ENCODE measurements at regions not wholly inside any gene's neighbourhood (a gene's known extent, or its start where the extent isn't known, plus 50 kb on each side); places are given as distances from the start of the nearest gene placed in this dataset.

DNA sequence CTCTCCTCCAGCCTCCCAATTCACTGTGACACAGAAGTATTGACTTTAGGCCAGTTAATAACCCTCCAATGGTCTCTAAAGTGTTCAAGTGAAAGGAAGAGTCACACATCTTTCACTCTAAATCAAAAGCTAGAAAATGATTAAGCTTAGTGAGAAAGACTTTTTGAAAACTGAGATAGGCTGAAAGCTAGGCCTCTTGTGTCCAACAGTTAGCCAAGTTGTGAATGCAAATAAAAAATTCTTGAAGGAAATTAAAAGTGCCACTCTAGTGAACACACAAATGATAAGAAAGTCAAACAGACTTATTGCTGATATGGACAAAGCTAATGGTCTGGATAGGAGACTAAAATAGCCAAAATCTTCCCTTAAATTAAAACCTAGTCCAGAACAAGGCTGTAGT is 687.2 kb downstream of the TRIML1 start:
- DNase-seq = no peak
- TF ChIP-seq POLR2A (IDR thresholded peaks at IDR 0.05) = no peak
- TF ChIP-seq CTCF (IDR thresholded peaks at IDR 0.05) = no peak

GRCh38 chr4:188839704-188840103 is 700.5 kb downstream of the TRIML1 start:
- Histone ChIP-seq H3K27ac (no peak overlapping the region), H3K27me3 (no peaks in the 10 kb centered on the region), H3K36me3 (no peaks in the 10 kb centered on the region), H3K9me3 (no peaks in the 10 kb centered on the region), H3K4me1 (no peaks in the 10 kb centered on the region), H3K4me3 (replicated peaks in 1 of 3) (no peak overlapping the region)
- no peak for TF ChIP-seq POLR2A (IDR thresholded peaks at IDR 0.05)
- no peak for TF ChIP-seq CTCF (IDR thresholded peaks at IDR 0.05)
- no peak for DNase-seq
- intact Hi-C loops (cut with DNase I) = no loop called here
- 86 to 90% methylated on average over 1 of the region's 1 CpG for WGBS, 2 donors

More for the DNA sequence above, 687.2 kb downstream of the TRIML1 start:
- no peaks in the 10 kb centered on the region for H3K4me1 ChIP-seq
- no peaks in the 10 kb centered on the region for H3K9me3 ChIP-seq
- H3K36me3 ChIP-seq = no peaks in the 10 kb centered on the region
- intact Hi-C loops (cut with DNase I) = no loop called here
- no peaks in the 10 kb centered on the region for H3K27me3 ChIP-seq
- H3K27ac ChIP-seq = no peak overlapping the region
- no peak overlapping the region for H3K4me3 ChIP-seq (replicated peaks in 1 of 3)

- Histone ChIP-seq H3K9me3 (no peaks in the 10 kb centered on the region), H3K27ac (no peak overlapping the region), H3K4me3 (replicated peaks in 1 of 3) (no peak overlapping the region), H3K4me1 (no peaks in the 10 kb centered on the region), H3K36me3 (no peaks in the 10 kb centered on the region), H3K27me3 (no peaks in the 10 kb centered on the region)
- intact Hi-C loops (cut with DNase I) = no loop called here
- WGBS, 2 donors = 85 to 88% methylated on average over 11 of the region's 11 CpGs
- no peak for DNase-seq
- TF ChIP-seq CTCF (IDR thresholded peaks at IDR 0.05) (no peak), POLR2A (IDR thresholded peaks at IDR 0.05) (no peak)
Observed at GRCh38 chr4:188841523-188841922, 702.3 kb downstream of the TRIML1 start.

DNA sequence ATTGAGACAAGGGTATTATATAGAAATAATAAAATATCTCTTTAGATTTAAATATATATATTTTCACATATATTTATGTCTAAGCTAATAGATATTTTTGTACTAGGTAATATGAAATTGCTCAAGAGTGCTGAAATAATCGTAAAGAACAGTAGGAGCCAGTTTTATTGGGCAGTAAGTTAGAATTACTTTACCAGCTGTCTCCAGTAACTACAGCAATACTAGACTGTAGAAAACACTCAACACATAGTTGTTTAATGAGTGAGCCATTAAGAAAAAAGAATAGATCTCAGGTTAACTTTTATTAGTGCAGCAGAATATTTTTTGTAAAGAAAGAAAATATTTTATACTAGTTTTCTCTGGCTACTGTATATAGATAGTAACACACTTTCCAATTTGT is 715.2 kb downstream of the TRIML1 start:
- Histone ChIP-seq H3K9me3 (no peaks in the 10 kb centered on the region), H3K4me3 (replicated peaks in 1 of 3) (no peak overlapping the region), H3K27ac (no peak overlapping the region), H3K4me1 (no peaks in the 10 kb centered on the region), H3K27me3 (no peaks in the 10 kb centered on the region), H3K36me3 (no peaks in the 10 kb centered on the region)
- intact Hi-C loops (cut with DNase I) = no loop called here
- no peak for TF ChIP-seq POLR2A (IDR thresholded peaks at IDR 0.05)
- TF ChIP-seq CTCF (IDR thresholded peaks at IDR 0.05) = no peak
- WGBS, 2 donors = 88% methylated on average over 1 of the region's 1 CpG
- DNase-seq = no peak

DNA sequence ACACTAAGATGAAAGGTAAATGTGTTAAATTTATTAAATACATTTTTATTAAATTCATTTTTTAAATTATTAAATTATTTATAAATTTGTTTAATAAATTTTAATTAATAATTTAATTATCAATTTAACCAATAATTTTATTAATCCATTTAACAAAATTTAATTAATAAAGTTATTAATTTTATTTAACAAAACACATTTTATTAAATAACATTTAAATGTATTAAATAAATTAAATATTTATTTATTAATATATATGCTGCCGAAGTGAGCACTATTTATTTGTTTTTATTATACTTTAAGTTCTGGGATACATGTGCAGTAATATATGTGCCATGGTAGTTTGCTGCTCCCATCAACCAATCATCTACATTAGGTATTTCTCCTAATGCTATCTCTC is 719.5 kb downstream of the TRIML1 start:
- no peak overlapping the region for H3K4me3 ChIP-seq (replicated peaks in 1 of 3)
- no peaks in the 10 kb centered on the region for H3K27me3 ChIP-seq
- no peaks in the 10 kb centered on the region for H3K9me3 ChIP-seq
- H3K4me1 ChIP-seq = no peaks in the 10 kb centered on the region
- no peak for DNase-seq
- H3K36me3 ChIP-seq = no peaks in the 10 kb centered on the region
- H3K27ac ChIP-seq = no peak overlapping the region
- 0 to 52% methylated on average over 1 of the region's 1 CpG for WGBS, 2 donors
- intact Hi-C loops (cut with DNase I) = no loop called here
- no peak for TF ChIP-seq POLR2A (IDR thresholded peaks at IDR 0.05)
- no peak for TF ChIP-seq CTCF (IDR thresholded peaks at IDR 0.05)

All from thyroid gland (tissue), 4 donors.